Neural progenitor cell (in vitro differentiated cells): ENCODE measurements at regions not wholly inside any gene's neighbourhood (a gene's known extent, or its start where the extent isn't known, plus 50 kb on each side); places are given as distances from the start of the nearest gene placed in this dataset.

Source experiments
- CTCF ChIP-seq: fragments of 200-600 bp; sonication (generic); IDR thresholded peaks from 2 replicates; pipeline ENCODE4 v1.5.1; 2017; ENCODE audit warnings: antibody characterized with exemption, mild to moderate bottlenecking
- EZH2 ChIP-seq: fragments of 200-600 bp; sonication (generic); IDR thresholded peaks from 2 replicates; pipeline ENCODE4 v1.6.1; 2017; ENCODE audit warnings: antibody characterized with exemption, mild to moderate bottlenecking, moderate library complexity
- EZH2phosphoT487 ChIP-seq: fragments of 200-600 bp; sonication (generic); IDR thresholded peaks from 2 replicates; pipeline ENCODE4 v1.6.1; 2017; ENCODE audit warnings: antibody characterized with exemption

- TF ChIP-seq CTCF (no peak), EZH2 (no peak), EZH2phosphoT487 (no peak)
Observed at GRCh38 chr1:118388301-118388959, 203.4 kb upstream of the SPAG17 start.
